ENCODE measurements at regions not wholly inside any gene's neighbourhood (a gene's known extent, or its start where the extent isn't known, plus 50 kb on each side); places are given as distances from the start of the nearest gene placed in this dataset.

DNA sequence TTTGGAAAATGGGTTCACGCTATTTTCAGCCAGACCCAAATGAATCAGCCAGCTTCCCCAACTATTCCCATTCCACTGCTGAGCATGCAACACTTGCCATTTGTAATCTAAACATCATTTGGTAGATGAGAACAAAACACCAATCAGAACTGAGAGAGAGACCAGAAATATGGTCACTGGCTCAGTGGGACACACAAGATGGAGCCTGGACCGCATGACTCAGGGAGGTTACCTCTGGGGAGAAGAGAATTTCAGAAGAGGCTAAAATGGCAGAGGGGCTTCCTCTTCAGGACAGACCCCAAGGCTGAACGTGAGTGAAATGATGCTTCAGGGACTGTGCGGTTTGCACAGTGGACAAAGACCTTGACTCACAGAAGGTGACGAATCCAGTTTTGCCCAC, 126.6 kb downstream of the URB2 start:
- intact Hi-C loops (cut with micrococcal nuclease): no loop called here
- H3K4me3 Mint-ChIP-seq: no peak overlapping the region
- H3K9me3 Mint-ChIP-seq: no peaks in the 10 kb centered on the region
- no peaks in the 10 kb centered on the region for H3K36me3 Mint-ChIP-seq (ENCODE audit: low read depth)
- H3K4me1 Mint-ChIP-seq (ENCODE audit: low read depth): no peaks in the 10 kb centered on the region
- H3K27me3 Mint-ChIP-seq: no peaks in the 10 kb centered on the region
- H3K27ac Mint-ChIP-seq: no peak overlapping the region

GRCh38 chr1:229753764-229754551, 127.9 kb downstream of the URB2 start:
- H3K27me3 Mint-ChIP-seq: no peaks in the 10 kb centered on the region
- H3K36me3 Mint-ChIP-seq (ENCODE audit: low read depth): no peaks in the 10 kb centered on the region
- no peaks in the 10 kb centered on the region for H3K4me1 Mint-ChIP-seq (ENCODE audit: low read depth)
- no peak overlapping the region for H3K4me3 Mint-ChIP-seq
- H3K9me3 Mint-ChIP-seq: no peaks in the 10 kb centered on the region
- intact Hi-C loops (cut with micrococcal nuclease): no loop called here
- H3K27ac Mint-ChIP-seq: no peak overlapping the region

GRCh38 chr1:229756666-229757065, 130.6 kb downstream of the URB2 start:
- Mint-ChIP-seq H3K36me3 (ENCODE audit: low read depth) (no peaks in the 10 kb centered on the region), H3K27me3 (no peaks in the 10 kb centered on the region), H3K27ac (no peak overlapping the region), H3K4me1 (ENCODE audit: low read depth) (no peaks in the 10 kb centered on the region), H3K9me3 (no peaks in the 10 kb centered on the region), H3K4me3 (no peak overlapping the region)
- intact Hi-C loops (cut with micrococcal nuclease): no loop called here

DNA sequence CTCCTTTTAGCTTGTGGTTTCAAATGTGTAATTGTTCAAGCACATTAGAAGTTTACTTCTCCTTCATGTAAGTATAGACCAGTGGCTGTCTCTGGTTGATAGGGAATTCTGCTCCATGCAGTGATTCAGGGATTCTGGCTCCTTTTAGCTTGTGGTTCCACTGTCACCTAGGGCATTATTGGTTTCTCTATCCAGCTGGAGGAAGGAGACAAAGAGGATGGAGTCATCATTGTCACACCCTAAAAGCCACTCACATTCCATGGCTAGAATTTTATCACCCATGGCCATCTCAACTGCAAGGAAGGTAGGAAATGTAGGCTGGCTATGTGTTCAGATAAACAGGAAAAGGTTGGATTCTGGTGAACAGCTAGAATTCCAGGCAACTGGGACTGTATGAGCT, 131.2 kb downstream of the URB2 start:
- intact Hi-C loops (cut with micrococcal nuclease): no loop called here
- no peaks in the 10 kb centered on the region for H3K36me3 Mint-ChIP-seq (ENCODE audit: low read depth)
- H3K9me3 Mint-ChIP-seq: no peaks in the 10 kb centered on the region
- H3K27me3 Mint-ChIP-seq: no peaks in the 10 kb centered on the region
- H3K27ac Mint-ChIP-seq: no peak overlapping the region
- H3K4me3 Mint-ChIP-seq: no peak overlapping the region
- H3K4me1 Mint-ChIP-seq (ENCODE audit: low read depth): no peaks in the 10 kb centered on the region

- H3K27me3 Mint-ChIP-seq: no peaks in the 10 kb centered on the region
- no peaks in the 10 kb centered on the region for H3K9me3 Mint-ChIP-seq
- no peaks in the 10 kb centered on the region for H3K36me3 Mint-ChIP-seq (ENCODE audit: low read depth)
- no peak overlapping the region for H3K27ac Mint-ChIP-seq
- H3K4me3 Mint-ChIP-seq: no peak overlapping the region
- intact Hi-C loops (cut with micrococcal nuclease): no loop called here
- H3K4me1 Mint-ChIP-seq (ENCODE audit: low read depth): no peaks in the 10 kb centered on the region
Measured at GRCh38 chr1:229758101-229759036, 132.3 kb downstream of the URB2 start.

DNA sequence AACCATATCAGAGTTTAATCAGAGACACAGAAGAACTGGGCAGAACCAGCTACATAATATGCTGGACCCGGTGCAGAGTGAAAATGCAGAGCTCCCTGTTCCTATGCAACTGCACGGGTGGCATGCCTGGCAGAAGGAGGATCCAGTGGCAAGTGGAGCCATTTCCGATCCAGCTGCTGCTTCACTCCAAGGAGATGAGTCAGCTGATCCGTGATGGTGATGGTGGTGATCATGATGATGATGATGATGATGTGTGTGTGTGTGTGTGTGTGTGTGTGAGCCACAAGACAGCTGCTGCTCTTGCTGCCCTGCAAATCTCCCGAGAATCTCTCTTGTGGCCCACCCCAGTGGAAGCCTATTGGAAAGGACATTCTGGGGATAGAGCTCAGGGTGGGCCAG, 133.0 kb downstream of the URB2 start:
- no peaks in the 10 kb centered on the region for H3K27me3 Mint-ChIP-seq
- H3K27ac Mint-ChIP-seq: no peak overlapping the region
- H3K4me3 Mint-ChIP-seq: no peak overlapping the region
- no peaks in the 10 kb centered on the region for H3K9me3 Mint-ChIP-seq
- intact Hi-C loops (cut with micrococcal nuclease): no loop called here
- no peaks in the 10 kb centered on the region for H3K4me1 Mint-ChIP-seq (ENCODE audit: low read depth)
- no peaks in the 10 kb centered on the region for H3K36me3 Mint-ChIP-seq (ENCODE audit: low read depth)

- Mint-ChIP-seq H3K27me3 (no peaks in the 10 kb centered on the region), H3K4me1 (ENCODE audit: low read depth) (no peaks in the 10 kb centered on the region), H3K4me3 (no peak overlapping the region), H3K9me3 (no peaks in the 10 kb centered on the region), H3K27ac (no peak overlapping the region), H3K36me3 (ENCODE audit: low read depth) (no peaks in the 10 kb centered on the region)
- intact Hi-C loops (cut with micrococcal nuclease): no loop called here
Measured at GRCh38 chr1:229759586-229759985, 133.5 kb downstream of the URB2 start.

GRCh38 chr1:229760478-229760996, 134.5 kb downstream of the URB2 start:
- H3K4me1 Mint-ChIP-seq (ENCODE audit: low read depth): no peaks in the 10 kb centered on the region
- no peaks in the 10 kb centered on the region for H3K36me3 Mint-ChIP-seq (ENCODE audit: low read depth)
- H3K27me3 Mint-ChIP-seq: no peaks in the 10 kb centered on the region
- intact Hi-C loops (cut with micrococcal nuclease): no loop called here
- no peak overlapping the region for H3K4me3 Mint-ChIP-seq
- no peaks in the 10 kb centered on the region for H3K9me3 Mint-ChIP-seq
- no peak overlapping the region for H3K27ac Mint-ChIP-seq

DNA sequence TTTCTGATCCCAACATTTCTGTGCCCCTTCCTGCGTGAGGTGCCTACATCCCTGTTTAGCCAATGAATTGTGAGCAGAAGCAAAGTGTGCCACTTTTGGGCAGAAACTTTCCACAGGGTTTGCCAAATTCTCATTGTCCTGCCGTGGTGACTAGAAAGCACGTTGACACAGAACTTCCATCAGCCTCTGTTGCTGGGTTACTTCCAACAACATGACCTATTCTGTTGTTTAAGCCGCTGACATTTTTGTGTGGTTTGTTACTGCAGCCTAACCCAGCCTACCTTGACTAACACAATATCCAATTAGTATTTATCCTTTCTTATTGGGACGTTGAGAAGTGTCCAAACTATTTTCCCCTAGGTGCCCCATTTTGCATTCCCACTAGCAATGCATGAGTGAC, 136.8 kb downstream of the URB2 start:
- intact Hi-C loops (cut with micrococcal nuclease): no loop called here
- H3K9me3 Mint-ChIP-seq: no peaks in the 10 kb centered on the region
- H3K27ac Mint-ChIP-seq: no peak overlapping the region
- no peaks in the 10 kb centered on the region for H3K36me3 Mint-ChIP-seq (ENCODE audit: low read depth)
- H3K4me1 Mint-ChIP-seq (ENCODE audit: low read depth): no peaks in the 10 kb centered on the region
- H3K4me3 Mint-ChIP-seq: no peak overlapping the region
- H3K27me3 Mint-ChIP-seq: no peaks in the 10 kb centered on the region

- Mint-ChIP-seq H3K36me3 (ENCODE audit: low read depth) (no peaks in the 10 kb centered on the region), H3K27ac (no peak overlapping the region), H3K4me3 (no peak overlapping the region), H3K4me1 (ENCODE audit: low read depth) (no peaks in the 10 kb centered on the region), H3K9me3 (no peaks in the 10 kb centered on the region), H3K27me3 (peaks cover 4% of the 10 kb centered on the region)
- intact Hi-C loops (cut with micrococcal nuclease): no loop called here
Measured at GRCh38 chr1:229768232-229768631, 142.2 kb downstream of the URB2 start.

DNA sequence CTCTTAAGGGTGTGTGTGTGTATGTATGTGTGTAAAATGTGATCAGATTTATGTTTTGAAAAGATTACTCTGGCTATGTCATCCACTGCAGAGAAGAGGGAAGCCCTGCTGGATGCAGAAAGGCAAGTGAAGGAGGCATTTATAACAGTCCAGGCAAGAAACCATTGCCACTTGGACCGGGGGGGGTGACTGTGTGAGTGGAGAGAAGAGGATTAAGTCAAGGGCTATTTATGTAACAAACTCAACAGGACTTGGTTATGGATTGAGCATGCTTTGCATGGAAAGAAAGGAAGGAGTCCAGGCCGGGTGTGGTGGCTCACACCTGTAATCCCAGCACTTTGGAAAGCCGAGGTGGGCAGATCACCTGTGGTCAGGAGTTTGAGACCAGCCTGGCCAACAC, 143.0 kb downstream of the URB2 start:
- no peak overlapping the region for H3K27ac Mint-ChIP-seq
- no peak overlapping the region for H3K4me3 Mint-ChIP-seq
- H3K4me1 Mint-ChIP-seq (ENCODE audit: low read depth): no peaks in the 10 kb centered on the region
- no peaks in the 10 kb centered on the region for H3K9me3 Mint-ChIP-seq
- H3K36me3 Mint-ChIP-seq (ENCODE audit: low read depth): no peaks in the 10 kb centered on the region
- peaks cover 4% of the 10 kb centered on the region for H3K27me3 Mint-ChIP-seq
- intact Hi-C loops (cut with micrococcal nuclease): no loop called here

DNA sequence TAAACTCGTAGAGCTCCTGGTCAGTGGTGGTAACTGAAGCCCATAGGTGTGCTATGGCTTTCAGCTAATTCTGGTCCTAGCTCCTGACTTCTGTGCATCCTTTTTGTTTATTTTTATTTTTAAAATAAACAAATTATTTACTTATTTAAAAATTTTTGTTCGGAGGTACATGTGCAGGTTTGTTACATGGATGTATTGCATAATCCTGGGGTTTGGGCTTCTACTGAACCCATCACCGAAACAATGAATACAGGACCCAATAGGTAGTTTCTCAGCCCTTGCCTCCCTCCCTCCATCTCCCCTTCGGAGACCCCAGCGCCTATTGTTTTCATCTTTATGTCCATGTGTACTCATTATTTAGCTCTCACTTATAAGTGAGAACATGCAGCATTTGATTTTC, 143.8 kb downstream of the URB2 start:
- no peak overlapping the region for H3K27ac Mint-ChIP-seq
- H3K9me3 Mint-ChIP-seq: no peaks in the 10 kb centered on the region
- peaks cover 4% of the 10 kb centered on the region for H3K27me3 Mint-ChIP-seq
- intact Hi-C loops (cut with micrococcal nuclease): no loop called here
- H3K4me1 Mint-ChIP-seq (ENCODE audit: low read depth): no peaks in the 10 kb centered on the region
- no peak overlapping the region for H3K4me3 Mint-ChIP-seq
- no peaks in the 10 kb centered on the region for H3K36me3 Mint-ChIP-seq (ENCODE audit: low read depth)

- Mint-ChIP-seq H3K27me3 (no peaks in the 10 kb centered on the region), H3K4me1 (ENCODE audit: low read depth) (no peaks in the 10 kb centered on the region), H3K4me3 (no peak overlapping the region), H3K9me3 (no peaks in the 10 kb centered on the region), H3K27ac (no peak overlapping the region), H3K36me3 (ENCODE audit: low read depth) (no peaks in the 10 kb centered on the region)
- intact Hi-C loops (cut with micrococcal nuclease): no loop called here
Measured at GRCh38 chr1:229778794-229779193, 152.7 kb downstream of the URB2 start.

GRCh38 chr1:229781453-229781852, 155.4 kb downstream of the URB2 start:
- no peaks in the 10 kb centered on the region for H3K27me3 Mint-ChIP-seq

More at GRCh38 chr1:229781453-229781852, 155.4 kb downstream of the URB2 start:
- intact Hi-C loops (cut with micrococcal nuclease): no loop called here
- Mint-ChIP-seq H3K27ac (no peak overlapping the region), H3K36me3 (ENCODE audit: low read depth) (no peaks in the 10 kb centered on the region), H3K9me3 (no peaks in the 10 kb centered on the region), H3K4me1 (ENCODE audit: low read depth) (no peaks in the 10 kb centered on the region), H3K4me3 (no peak overlapping the region)
